ENCODE measurements at regions not wholly inside any gene's neighbourhood (a gene's known extent, or its start where the extent isn't known, plus 50 kb on each side); places are given as distances from the start of the nearest gene placed in this dataset.

GRCh38 chr9:73446306-73446705 lies 294.6 kb downstream of the ANXA1 start:
- H3K9me3 Mint-ChIP-seq: no peaks in the 10 kb centered on the region
- intact Hi-C loops (cut with micrococcal nuclease): no loop called here
- no peaks in the 10 kb centered on the region for H3K27me3 Mint-ChIP-seq
- H3K4me3 Mint-ChIP-seq: no peak overlapping the region
- no peak overlapping the region for H3K27ac Mint-ChIP-seq
- no peaks in the 10 kb centered on the region for H3K4me1 Mint-ChIP-seq (ENCODE audit: low read depth)
- H3K36me3 Mint-ChIP-seq (ENCODE audit: low read depth): no peaks in the 10 kb centered on the region

GRCh38 chr9:73451003-73451402 lies 299.3 kb downstream of the ANXA1 start:
- no peak overlapping the region for H3K27ac Mint-ChIP-seq
- H3K9me3 Mint-ChIP-seq: peaks cover 9% of the 10 kb centered on the region
- no peaks in the 10 kb centered on the region for H3K4me1 Mint-ChIP-seq (ENCODE audit: low read depth)
- no peak overlapping the region for H3K4me3 Mint-ChIP-seq
- intact Hi-C loops (cut with micrococcal nuclease): no loop called here
- no peaks in the 10 kb centered on the region for H3K36me3 Mint-ChIP-seq (ENCODE audit: low read depth)
- no peaks in the 10 kb centered on the region for H3K27me3 Mint-ChIP-seq

GRCh38 chr9:73459817-73460216 lies 308.2 kb downstream of the ANXA1 start:
- H3K27ac Mint-ChIP-seq: no peak overlapping the region
- H3K36me3 Mint-ChIP-seq (ENCODE audit: low read depth): no peaks in the 10 kb centered on the region
- H3K9me3 Mint-ChIP-seq: no peaks in the 10 kb centered on the region
- intact Hi-C loops (cut with micrococcal nuclease): no loop called here
- no peaks in the 10 kb centered on the region for H3K4me1 Mint-ChIP-seq (ENCODE audit: low read depth)
- no peak overlapping the region for H3K4me3 Mint-ChIP-seq
- no peaks in the 10 kb centered on the region for H3K27me3 Mint-ChIP-seq

- H3K27ac Mint-ChIP-seq: no peak overlapping the region
- intact Hi-C loops (cut with micrococcal nuclease): no loop called here
- no peak overlapping the region for H3K4me3 Mint-ChIP-seq
- no peaks in the 10 kb centered on the region for H3K36me3 Mint-ChIP-seq (ENCODE audit: low read depth)
- no peaks in the 10 kb centered on the region for H3K4me1 Mint-ChIP-seq (ENCODE audit: low read depth)
- no peaks in the 10 kb centered on the region for H3K27me3 Mint-ChIP-seq
- peaks cover 23% of the 10 kb centered on the region for H3K9me3 Mint-ChIP-seq
These were observed 317.1 kb downstream of the ANXA1 start for GRCh38 chr9:73468716-73469115.

- no peaks in the 10 kb centered on the region for H3K4me1 Mint-ChIP-seq (ENCODE audit: low read depth)
- H3K4me3 Mint-ChIP-seq: no peak overlapping the region
- H3K27ac Mint-ChIP-seq: no peak overlapping the region
- H3K27me3 Mint-ChIP-seq: no peaks in the 10 kb centered on the region
- intact Hi-C loops (cut with micrococcal nuclease): no loop called here
- no peaks in the 10 kb centered on the region for H3K36me3 Mint-ChIP-seq (ENCODE audit: low read depth)
- H3K9me3 Mint-ChIP-seq: peaks cover 44% of the 10 kb centered on the region
These were observed 319.1 kb downstream of the ANXA1 start for GRCh38 chr9:73470766-73471165.

GRCh38 chr9:73474002-73474600 lies 322.4 kb downstream of the ANXA1 start:
- intact Hi-C loops (cut with micrococcal nuclease): no loop called here
- Mint-ChIP-seq H3K4me3 (no peak overlapping the region), H3K27me3 (no peaks in the 10 kb centered on the region), H3K27ac (no peak overlapping the region), H3K4me1 (ENCODE audit: low read depth) (no peaks in the 10 kb centered on the region), H3K36me3 (ENCODE audit: low read depth) (no peaks in the 10 kb centered on the region), H3K9me3 (peaks cover 45% of the 10 kb centered on the region)

- H3K9me3 Mint-ChIP-seq: peaks cover 40% of the 10 kb centered on the region
- no peaks in the 10 kb centered on the region for H3K4me1 Mint-ChIP-seq (ENCODE audit: low read depth)
- H3K27ac Mint-ChIP-seq: no peak overlapping the region
- no peaks in the 10 kb centered on the region for H3K27me3 Mint-ChIP-seq
- no peak overlapping the region for H3K4me3 Mint-ChIP-seq
- no peaks in the 10 kb centered on the region for H3K36me3 Mint-ChIP-seq (ENCODE audit: low read depth)
- intact Hi-C loops (cut with micrococcal nuclease): no loop called here
These were observed 323.0 kb downstream of the ANXA1 start for GRCh38 chr9:73474625-73475024.

GRCh38 chr9:73494894-73495293 lies 343.2 kb downstream of the ANXA1 start:
- H3K4me1 Mint-ChIP-seq (ENCODE audit: low read depth): no peaks in the 10 kb centered on the region
- intact Hi-C loops (cut with micrococcal nuclease): no loop called here
- H3K27me3 Mint-ChIP-seq: no peaks in the 10 kb centered on the region
- peaks cover 44% of the 10 kb centered on the region for H3K9me3 Mint-ChIP-seq
- H3K4me3 Mint-ChIP-seq: no peak overlapping the region
- no peaks in the 10 kb centered on the region for H3K36me3 Mint-ChIP-seq (ENCODE audit: low read depth)
- H3K27ac Mint-ChIP-seq: no peak overlapping the region

GRCh38 chr9:73497796-73498195 lies 346.1 kb downstream of the ANXA1 start:
- no peak overlapping the region for H3K4me3 Mint-ChIP-seq
- no peaks in the 10 kb centered on the region for H3K36me3 Mint-ChIP-seq (ENCODE audit: low read depth)
- intact Hi-C loops (cut with micrococcal nuclease): no loop called here
- H3K4me1 Mint-ChIP-seq (ENCODE audit: low read depth): no peaks in the 10 kb centered on the region
- H3K27ac Mint-ChIP-seq: no peak overlapping the region
- no peaks in the 10 kb centered on the region for H3K27me3 Mint-ChIP-seq
- peaks cover 20% of the 10 kb centered on the region for H3K9me3 Mint-ChIP-seq

GRCh38 chr9:73515216-73515615 lies 363.6 kb downstream of the ANXA1 start:
- H3K27ac Mint-ChIP-seq: no peak overlapping the region
- no peaks in the 10 kb centered on the region for H3K36me3 Mint-ChIP-seq (ENCODE audit: low read depth)

GRCh38 chr9:73523391-73523790 lies 371.7 kb downstream of the ANXA1 start:
- intact Hi-C loops (cut with micrococcal nuclease): no loop called here
- no peak overlapping the region for H3K27ac Mint-ChIP-seq
- H3K27me3 Mint-ChIP-seq: no peaks in the 10 kb centered on the region
- no peak overlapping the region for H3K4me3 Mint-ChIP-seq
- no peaks in the 10 kb centered on the region for H3K36me3 Mint-ChIP-seq (ENCODE audit: low read depth)
- H3K9me3 Mint-ChIP-seq: no peaks in the 10 kb centered on the region
- no peaks in the 10 kb centered on the region for H3K4me1 Mint-ChIP-seq (ENCODE audit: low read depth)

More at GRCh38 chr9:73515216-73515615, 363.6 kb downstream of the ANXA1 start:
- Mint-ChIP-seq H3K27me3 (no peaks in the 10 kb centered on the region), H3K4me1 (ENCODE audit: low read depth) (no peaks in the 10 kb centered on the region), H3K4me3 (no peak overlapping the region), H3K9me3 (no peaks in the 10 kb centered on the region)
- intact Hi-C loops (cut with micrococcal nuclease): no loop called here

- intact Hi-C loops (cut with micrococcal nuclease): no loop called here
- Mint-ChIP-seq H3K4me1 (ENCODE audit: low read depth) (no peaks in the 10 kb centered on the region), H3K27ac (no peak overlapping the region), H3K9me3 (no peaks in the 10 kb centered on the region), H3K4me3 (no peak overlapping the region), H3K27me3 (no peaks in the 10 kb centered on the region), H3K36me3 (ENCODE audit: low read depth) (no peaks in the 10 kb centered on the region)
These were observed 373.7 kb downstream of the ANXA1 start for GRCh38 chr9:73525350-73525749.

GRCh38 chr9:73527521-73527920 lies 375.9 kb downstream of the ANXA1 start:
- no peak overlapping the region for H3K27ac Mint-ChIP-seq
- H3K27me3 Mint-ChIP-seq: no peaks in the 10 kb centered on the region
- no peak overlapping the region for H3K4me3 Mint-ChIP-seq
- no peaks in the 10 kb centered on the region for H3K9me3 Mint-ChIP-seq
- no peaks in the 10 kb centered on the region for H3K4me1 Mint-ChIP-seq (ENCODE audit: low read depth)
- intact Hi-C loops (cut with micrococcal nuclease): no loop called here
- H3K36me3 Mint-ChIP-seq (ENCODE audit: low read depth): no peaks in the 10 kb centered on the region

- Mint-ChIP-seq H3K27me3 (no peaks in the 10 kb centered on the region), H3K4me3 (no peak overlapping the region), H3K4me1 (ENCODE audit: low read depth) (no peaks in the 10 kb centered on the region), H3K27ac (no peak overlapping the region), H3K36me3 (ENCODE audit: low read depth) (no peaks in the 10 kb centered on the region), H3K9me3 (no peaks in the 10 kb centered on the region)
- intact Hi-C loops (cut with micrococcal nuclease): no loop called here
These were observed 377.3 kb downstream of the ANXA1 start for GRCh38 chr9:73528926-73529325.

- Mint-ChIP-seq H3K4me1 (ENCODE audit: low read depth) (no peaks in the 10 kb centered on the region), H3K4me3 (no peak overlapping the region), H3K36me3 (ENCODE audit: low read depth) (no peaks in the 10 kb centered on the region)
These were observed 378.0 kb downstream of the ANXA1 start for GRCh38 chr9:73529666-73530065.

More at GRCh38 chr9:73529666-73530065, 378.0 kb downstream of the ANXA1 start:
- intact Hi-C loops (cut with micrococcal nuclease): no loop called here
- Mint-ChIP-seq H3K27me3 (no peaks in the 10 kb centered on the region), H3K27ac (no peak overlapping the region), H3K9me3 (no peaks in the 10 kb centered on the region)
